ENCODE measurements at regions not wholly inside any gene's neighbourhood (a gene's known extent, or its start where the extent isn't known, plus 50 kb on each side); places are given as distances from the start of the nearest gene placed in this dataset.

- Histone ChIP-seq H3K4me2 (peak overlapping the region; percentile 75), H3K27ac (peak overlapping the region; percentile 89 to 95), H3K4me1 (peaks cover 16% of the 10 kb centered on the region), H3K4me3 (peak overlapping the region; percentile 69), H3K9me3 (no peaks in the 10 kb centered on the region)
- ATAC-seq (peak; percentile 58 to 63), DNase-seq (ENCODE audit: low read depth in 1 of 2, low spot score in 1 of 2) (no peak), FAIRE-seq (no peak)
- TF ChIP-seq MAZ (IDR thresholded peaks at IDR 0.05; ENCODE audit: borderline replicate concordance, low read depth, low read length) (no peak), GATA3 (IDR thresholded peaks at IDR 0.05; ENCODE audit: borderline replicate concordance) (no peak), JUNB (IDR thresholded peaks at IDR 0.05) (no peak), FOSB (CRISPR knock-in tag; IDR thresholded peaks at IDR 0.05) (no peak), MAFK (IDR thresholded peaks at IDR 0.05; ENCODE audit: partially characterized antibody) (peak; percentile 70), KDM1A (IDR thresholded peaks at IDR 0.05; ENCODE audit: low read depth) (no peak)
- POLR2A ChIA-PET, result interaction anchor here (0.6 to 1.9 kb wide), 6 partner anchors 9 to 88 kb away, joined by 3 to 39 read pairs (median 6); partner anchors contain the start of gene ATF3
- CTCF ChIA-PET, result interaction anchor here (1.0 to 2.0 kb wide), 6 partner anchors 9 to 84 kb away, joined by 3 to 18 read pairs (median 4); no protein-coding TSS in a partner anchor
- WGBS (ENCODE audit: missing lambda C conversion rate), result 60% methylated on average over 45 of the region's 47 CpGs
These were observed 50.5 kb upstream of the ATF3 start for GRCh38 chr1:212557739-212558692.

GRCh38 chr1:212558693-212559480 lies 49.7 kb upstream of the ATF3 start:
- H3K27ac ChIP-seq, result peak overlapping the region; percentile 89 to 95
- WGBS (ENCODE audit: missing lambda C conversion rate), result 8% methylated on average over 20 of the region's 62 CpGs
- no peak for FAIRE-seq
- peaks cover 16% of the 10 kb centered on the region for H3K4me1 ChIP-seq
- ChIA-PET POLR2A (interaction anchor here (0.7 to 1.9 kb wide), 7 partner anchors 8 to 89 kb away, joined by 3 to 39 read pairs (median 5); partner anchors contain the start of gene ATF3), CTCF (interaction anchor here (1.0 to 2.0 kb wide), 5 partner anchors 53 to 85 kb away, joined by 3 to 18 read pairs (median 4); no protein-coding TSS in a partner anchor)
- H3K9me3 ChIP-seq, result no peaks in the 10 kb centered on the region
- DNase-seq (ENCODE audit: low read depth in 1 of 2, low spot score in 1 of 2), result peak; percentile 82 to 95
- peak overlapping the region; percentile 75 for H3K4me2 ChIP-seq
- ATAC-seq, result peak; percentile 91 to 92
- H3K4me3 ChIP-seq, result peak overlapping the region; percentile 69
- no peak for TF ChIP-seq HOXA7 (CRISPR knock-in tag; IDR thresholded peaks at IDR 0.05)
- TF ChIP-seq SMC3 (IDR thresholded peaks at IDR 0.05), result peak; percentile 29; the same call in 1 of the 3 replicates
- TF ChIP-seq TP53 (CRISPR knock-in tag; IDR thresholded peaks at IDR 0.05), result peak; percentile 90
- TF ChIP-seq HES2 (IDR thresholded peaks at IDR 0.05), result no peak
- TF ChIP-seq KDM5A (IDR thresholded peaks at IDR 0.05), result no peak
- TF ChIP-seq ATOH8 (CRISPR knock-in tag; IDR thresholded peaks at IDR 0.05; ENCODE audit: low read depth), result peak; percentile 86
- peak; percentile 55; the same call in 1 of the 3 replicates for TF ChIP-seq BCL3 (IDR thresholded peaks at IDR 0.05)
- TF ChIP-seq RARB (CRISPR knock-in tag; IDR thresholded peaks at IDR 0.05), result peak; percentile 23; the same call in 1 of the 2 replicates
- peak in 1 of 2 experiments; percentile 20; a peak in 1 of 5 replicates for TF ChIP-seq RAD21 (conservative IDR thresholded peaks at IDR 0.05 in 1 of 2, IDR thresholded peaks at IDR 0.05 in 1 of 2)
- 0 out of 2 replicates have a peak, but pooled peaks have one; percentile 41 for TF ChIP-seq PBX3 (IDR thresholded peaks at IDR 0.05)
- TF ChIP-seq CBX8 (IDR thresholded peaks at IDR 0.05), result no peak
- TF ChIP-seq HDAC2 (IDR thresholded peaks at IDR 0.05), result peak; percentile 56; the same call in 1 of the 2 replicates
- peak; percentile 86; the same call in 1 of the 2 replicates for TF ChIP-seq HOXB5 (CRISPR knock-in tag; IDR thresholded peaks at IDR 0.05)
- TF ChIP-seq FOSB (CRISPR knock-in tag; IDR thresholded peaks at IDR 0.05), result no peak
- peak; percentile 72; the same call in 1 of the 2 replicates for TF ChIP-seq HMGXB4 (CRISPR knock-in tag; IDR thresholded peaks at IDR 0.05; ENCODE audit: borderline replicate concordance)
- TF ChIP-seq REST (IDR thresholded peaks at IDR 0.05), result no peak
- peak; percentile 84 for TF ChIP-seq FOSL2 (IDR thresholded peaks at IDR 0.05)
- TF ChIP-seq FOSL2 (CRISPR knock-in tag; IDR thresholded peaks at IDR 0.05), result peak; percentile 100
- no peak for TF ChIP-seq SREBF2 (IDR thresholded peaks at IDR 0.05)
- peak; percentile 93 for TF ChIP-seq KDM1A (IDR thresholded peaks at IDR 0.05; ENCODE audit: low read depth)

Measured in A549 (cell line).